HG03439 (cell line): ENCODE measurements at regions not wholly inside any gene's neighbourhood (a gene's known extent, or its start where the extent isn't known, plus 50 kb on each side); places are given as distances from the start of the nearest gene placed in this dataset.
"Not testable (repeated sequence)": the region's sequence is repeated elsewhere in the genome, so short reads cannot be mapped to it uniquely, and the experiment has no call there.

Experiments used
- ATAC-seq: cut with Tn5 transposase; IDR thresholded peaks from one replicate; pipeline ENCODE4 v1.9.1; 2021; ENCODE audit warnings: mild to moderate bottlenecking, moderate library complexity; ENCODE audit not compliant: unreplicated experiment

DNA sequence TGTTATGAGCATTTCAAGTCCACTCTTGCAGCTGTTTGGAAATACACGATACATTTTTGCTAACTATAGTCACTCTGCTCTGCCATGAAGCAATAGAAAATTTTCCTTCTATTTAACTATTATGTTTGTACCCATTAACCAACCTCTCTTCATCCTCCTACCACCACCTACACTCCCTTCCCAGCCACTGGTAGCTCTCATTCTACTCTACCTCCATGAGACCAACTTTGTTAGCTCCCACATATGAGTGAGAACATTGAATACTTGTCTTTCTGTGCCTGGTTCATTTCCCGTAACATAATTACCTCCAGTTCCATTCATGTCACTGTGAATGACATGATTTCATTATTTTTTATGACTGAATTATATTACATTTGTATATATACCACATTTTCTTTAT, 505.9 kb upstream of the CCNG1 start:
- ATAC-seq = no peak

DNA sequence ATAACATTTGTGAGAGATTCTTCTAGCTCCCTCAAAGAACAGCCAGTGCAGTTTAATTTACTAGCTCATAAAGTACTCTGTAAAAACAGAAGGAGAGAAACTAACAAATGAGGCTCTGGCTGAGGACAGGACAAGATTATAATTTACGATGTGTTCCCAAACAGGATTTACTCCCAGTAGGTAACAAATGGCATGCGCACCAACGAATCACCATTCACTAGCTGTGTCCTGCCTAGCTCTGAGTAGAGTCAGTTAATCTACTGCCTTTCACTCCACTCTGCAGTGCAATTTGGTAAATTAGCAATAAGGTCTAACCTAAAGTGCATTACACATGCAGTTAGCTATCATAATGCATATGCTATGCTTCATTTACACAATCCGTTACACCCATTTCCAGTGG, 497.4 kb upstream of the CCNG1 start:
- no peak for ATAC-seq

DNA sequence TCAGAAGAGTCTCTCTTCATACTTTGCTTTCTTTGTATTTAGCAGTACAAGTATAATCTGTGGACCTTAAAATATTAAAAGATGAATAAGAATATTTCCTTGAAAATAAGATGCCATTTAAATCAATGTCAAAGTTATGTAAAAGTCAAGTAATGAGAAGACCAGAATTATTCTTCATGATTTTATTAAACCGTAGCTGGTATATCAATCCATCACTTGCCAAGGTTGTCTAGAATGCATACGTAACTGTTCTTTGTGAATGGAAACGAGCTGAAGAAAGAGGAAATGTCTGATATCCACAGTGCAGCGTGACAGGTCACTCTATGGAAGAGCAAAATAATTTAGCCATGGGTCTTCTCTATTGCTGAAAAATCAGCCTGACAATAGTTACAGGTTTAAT, 488.7 kb upstream of the CCNG1 start:
- ATAC-seq = no peak

DNA sequence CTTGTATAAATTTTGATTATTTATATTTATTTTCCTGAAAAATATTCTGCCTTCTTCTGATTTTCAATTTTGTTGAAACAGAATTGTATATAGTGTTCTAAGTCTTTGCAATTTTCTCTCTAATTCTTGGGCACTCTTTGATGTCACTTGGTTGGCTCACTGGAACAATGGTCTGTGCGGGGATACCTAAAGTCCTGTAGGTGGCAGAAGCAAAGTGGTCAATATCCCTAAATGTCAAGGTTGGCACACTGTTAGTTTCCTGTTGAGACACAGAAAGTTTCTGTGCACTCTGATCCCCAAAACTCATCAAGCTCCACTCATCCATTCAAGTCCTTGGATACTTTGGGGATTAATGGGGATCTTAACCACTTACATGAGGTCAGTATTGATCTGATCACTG, 480.8 kb upstream of the CCNG1 start:
- no peak for ATAC-seq

DNA sequence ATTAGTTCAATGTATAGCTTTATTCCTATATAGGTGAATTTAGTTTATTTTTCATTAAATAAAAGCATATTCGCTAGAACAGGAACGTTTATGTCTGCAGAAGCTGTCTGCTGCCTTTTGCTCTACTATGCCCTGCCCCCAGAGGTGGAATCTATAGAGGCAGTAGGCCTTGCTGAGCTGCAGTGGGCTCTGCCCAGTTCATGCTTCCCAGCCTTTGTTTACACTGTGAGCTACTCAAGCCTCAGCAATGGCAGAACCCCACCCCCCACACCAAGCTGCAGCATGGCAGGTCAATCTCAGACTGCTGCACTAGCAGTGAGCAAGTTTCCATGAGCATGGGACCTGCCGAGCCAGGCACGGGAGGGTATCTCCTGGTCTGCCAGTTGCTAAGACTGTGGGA, 473.3 kb upstream of the CCNG1 start:
- not testable (repeated sequence) for ATAC-seq

DNA sequence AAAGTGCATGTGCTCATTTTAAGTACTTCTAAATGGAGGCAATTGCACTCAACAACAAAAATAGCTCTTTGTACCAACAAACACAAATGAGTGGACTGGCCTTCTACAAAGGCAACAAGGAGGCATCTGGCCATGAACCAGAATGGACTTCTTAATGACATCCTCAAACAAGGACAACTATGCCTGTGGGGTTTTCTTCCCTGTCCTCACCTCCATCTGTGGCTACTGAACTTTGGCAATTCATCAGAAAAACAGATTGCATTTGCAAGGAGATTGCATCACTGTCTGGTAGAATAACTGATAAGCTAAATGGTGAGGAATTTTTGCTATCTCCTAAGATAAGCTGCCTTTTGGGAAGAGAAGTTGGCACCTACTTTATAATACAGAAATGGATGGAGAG, 447.3 kb upstream of the CCNG1 start:
- no peak for ATAC-seq

DNA sequence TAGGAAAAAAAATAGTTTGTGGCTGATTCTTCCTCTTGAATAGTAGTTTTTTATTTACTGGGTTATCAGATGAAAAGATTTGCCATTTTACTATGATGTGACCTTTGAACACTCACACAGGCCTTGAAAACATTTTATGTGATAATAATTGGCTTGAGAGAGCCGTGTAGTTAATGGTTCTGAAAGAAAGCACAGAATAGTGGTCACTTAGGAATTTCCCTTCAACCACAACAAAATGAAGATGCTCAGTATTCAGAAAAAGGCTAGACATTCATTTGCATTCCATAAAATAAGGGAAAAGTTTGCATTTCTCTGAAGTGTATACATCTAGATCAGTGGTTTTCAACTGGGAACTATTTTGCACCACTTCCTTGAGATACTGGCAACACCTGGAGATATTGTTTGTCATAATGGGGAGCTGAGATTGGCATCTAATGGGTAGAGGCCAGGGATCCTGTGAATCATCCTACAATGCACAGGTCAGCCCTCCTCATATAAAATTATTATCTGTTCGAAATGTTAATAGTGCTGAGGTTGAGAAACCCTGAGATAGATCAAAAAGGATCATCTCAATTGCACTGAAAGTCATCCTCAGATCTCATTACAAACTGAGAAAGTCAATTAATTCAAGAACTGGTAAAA, 446.4 kb upstream of the CCNG1 start:
- peak; percentile 84 for ATAC-seq

DNA sequence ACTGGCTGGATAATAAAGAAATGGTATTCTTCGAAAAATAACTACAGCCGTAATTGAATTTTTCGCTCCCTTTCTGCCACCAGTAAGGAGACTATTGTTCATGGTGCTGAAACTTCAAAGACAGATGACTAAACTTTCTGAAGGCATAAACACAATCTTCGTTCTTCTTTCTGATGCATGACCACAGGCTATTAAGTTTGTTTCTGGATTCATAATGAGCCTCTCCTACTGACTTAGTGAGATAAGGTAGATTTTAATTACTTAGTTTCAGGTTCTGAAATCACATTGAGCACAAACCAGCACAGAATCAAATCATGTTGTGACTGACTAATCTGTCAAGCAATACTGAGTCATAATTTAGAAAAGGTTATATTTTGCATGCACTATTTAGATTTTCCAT, 441.8 kb upstream of the CCNG1 start:
- ATAC-seq = no peak

DNA sequence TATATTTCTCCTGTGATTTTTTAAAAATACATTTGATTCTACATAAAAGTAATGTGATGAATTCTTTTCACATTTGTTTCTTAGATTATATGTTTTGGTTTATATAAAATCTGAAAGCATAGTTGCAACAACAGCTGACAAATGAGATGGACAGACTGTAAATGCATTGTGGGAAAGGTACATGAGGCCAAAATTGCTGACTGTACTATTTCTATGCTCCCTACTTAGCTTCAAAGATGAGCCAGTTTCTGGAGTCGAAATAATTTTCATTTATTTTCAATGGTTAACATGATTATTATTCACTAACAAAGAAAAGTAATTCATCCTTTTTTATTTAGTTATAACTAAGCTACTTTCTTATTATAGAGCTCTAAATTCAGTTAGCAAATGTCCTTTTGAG, 441.3 kb upstream of the CCNG1 start:
- ATAC-seq = no peak

DNA sequence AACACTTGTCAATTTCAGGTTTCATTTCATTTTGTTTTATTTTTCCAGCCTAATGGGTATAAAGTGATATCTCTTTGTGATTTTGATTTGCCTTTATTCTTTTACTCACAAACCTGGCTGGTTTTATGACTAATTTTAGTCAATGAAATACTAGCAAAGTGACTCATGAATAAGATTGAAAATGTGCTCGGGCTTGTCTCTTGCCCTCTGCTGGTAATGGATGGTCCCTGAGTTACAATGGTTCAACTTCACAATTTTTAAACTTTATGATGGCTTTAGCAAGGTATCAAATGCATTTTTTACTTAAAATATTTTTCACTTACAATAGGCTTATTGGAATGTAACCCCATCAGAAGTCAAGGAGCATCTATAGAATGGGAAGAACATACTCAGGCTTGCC, 431.4 kb upstream of the CCNG1 start:
- ATAC-seq = no peak

DNA sequence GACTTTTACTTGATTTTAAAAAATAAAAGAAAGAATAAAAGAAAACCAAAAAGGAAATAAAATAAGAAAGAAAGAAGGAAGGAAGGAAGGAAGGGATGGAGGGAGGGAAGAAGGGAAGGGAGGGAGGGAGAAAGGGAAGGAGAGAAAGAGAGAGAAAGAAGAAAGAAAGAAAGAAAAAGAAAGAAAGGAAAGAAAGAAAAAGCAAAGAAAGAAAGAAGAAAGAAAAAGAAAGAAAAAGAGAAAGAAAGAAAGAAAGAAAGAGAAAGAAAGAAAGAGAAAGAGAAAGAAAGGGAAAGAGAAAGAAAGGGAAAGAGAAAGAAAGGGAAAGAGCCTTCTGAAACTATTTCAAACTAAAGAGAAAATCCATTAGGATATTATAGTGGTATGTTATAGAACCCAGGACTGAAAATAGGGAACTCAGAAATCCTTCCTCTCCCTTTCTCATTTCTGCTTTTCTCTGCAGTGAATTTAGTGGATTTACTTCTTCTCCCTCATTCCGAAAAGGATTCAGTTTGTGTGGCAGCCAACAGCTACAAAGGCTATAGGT, 414.7 kb upstream of the CCNG1 start:
- no peak for ATAC-seq

DNA sequence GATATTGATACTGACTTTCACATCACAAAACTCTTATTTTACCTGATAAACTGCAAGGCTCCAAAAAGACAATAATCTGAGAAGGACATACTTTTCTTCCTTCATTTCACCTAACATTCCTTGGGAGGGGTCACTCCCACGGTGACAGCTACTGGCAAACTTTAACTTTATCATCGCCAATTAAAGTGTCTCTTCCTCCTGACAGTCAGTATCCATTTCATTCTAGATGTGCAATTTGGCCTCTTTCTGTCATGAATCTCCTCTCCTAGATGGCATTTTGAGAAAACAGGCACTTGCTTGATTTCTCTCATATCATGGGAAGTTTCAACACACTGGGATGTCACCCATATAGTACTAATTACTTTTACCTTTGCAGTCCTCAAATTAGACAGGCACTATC, 413.5 kb upstream of the CCNG1 start:
- no peak for ATAC-seq

DNA sequence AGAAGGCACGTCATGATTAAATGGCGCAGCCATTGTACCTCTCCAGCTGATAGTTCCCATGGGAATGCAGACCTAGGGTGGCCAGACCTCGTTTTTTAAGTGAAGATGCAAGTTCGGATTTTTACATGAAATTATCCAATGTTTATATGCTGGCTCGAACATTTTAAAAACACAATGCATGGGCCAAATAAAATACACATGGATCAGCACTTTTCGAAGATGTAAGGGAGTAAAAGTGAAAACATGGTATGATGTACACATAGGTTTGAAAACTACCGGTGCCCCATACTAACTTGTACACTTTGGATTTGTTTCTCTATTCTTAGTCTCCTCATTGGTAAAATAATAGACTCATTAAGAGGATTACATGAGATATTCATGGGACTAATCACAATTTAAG, 412.5 kb upstream of the CCNG1 start:
- ATAC-seq = no peak

DNA sequence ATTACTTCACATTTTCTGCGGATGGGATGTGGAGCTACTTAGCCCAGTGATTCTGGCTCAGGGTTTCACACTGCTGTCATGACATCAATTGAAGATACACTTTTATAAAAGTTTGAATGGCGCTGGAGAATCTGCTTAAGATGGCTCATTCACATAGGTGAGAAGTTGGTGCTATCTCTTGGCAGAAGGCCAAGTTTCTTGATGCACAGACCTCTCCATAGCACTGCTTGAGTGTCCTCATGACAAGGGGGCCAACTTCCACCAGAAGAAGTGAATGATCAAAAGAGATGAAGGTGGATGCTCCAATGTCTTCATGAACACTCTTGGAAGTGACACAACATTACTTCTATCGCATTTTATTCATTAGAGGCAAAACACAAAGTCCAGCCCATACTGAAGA, 403.7 kb upstream of the CCNG1 start:
- no peak for ATAC-seq

DNA sequence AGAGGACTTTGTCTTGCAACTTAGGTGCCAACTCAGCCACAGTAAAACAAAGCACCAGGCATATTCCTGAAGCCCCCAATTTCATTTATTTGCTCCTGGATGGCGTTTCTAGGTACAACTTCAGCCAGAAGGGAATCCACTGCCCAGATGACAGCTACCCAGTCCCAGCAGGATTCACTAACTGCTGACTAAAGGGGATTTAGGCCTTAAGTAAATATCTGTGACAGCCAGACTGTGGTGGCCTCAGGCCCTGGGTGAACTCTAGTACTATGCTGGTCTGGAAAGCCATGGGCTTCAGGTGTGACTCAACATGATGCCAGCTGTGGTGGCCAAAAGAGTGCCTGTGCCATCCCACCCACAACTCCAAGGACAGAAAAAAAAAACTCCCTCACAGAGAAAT, 396.1 kb upstream of the CCNG1 start:
- ATAC-seq = no peak

DNA sequence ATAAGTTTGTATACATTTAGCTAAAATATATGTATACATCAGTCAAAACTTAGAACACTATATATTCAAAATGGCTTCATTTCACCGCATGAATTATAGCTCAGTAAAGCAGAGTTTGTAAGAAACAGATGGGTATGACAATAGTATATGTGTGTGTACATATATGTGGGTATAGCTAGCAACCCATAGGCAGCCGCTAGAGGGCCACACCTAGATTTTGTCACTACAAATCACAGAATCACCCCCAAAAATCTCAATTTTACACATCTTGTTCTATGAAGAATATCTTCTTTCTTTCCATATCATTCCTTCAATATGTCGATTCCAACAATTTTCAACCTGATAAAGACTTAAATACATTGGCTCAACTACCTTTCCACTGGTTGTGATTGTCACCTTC, 357.8 kb upstream of the CCNG1 start:
- ATAC-seq = peak; percentile 71

DNA sequence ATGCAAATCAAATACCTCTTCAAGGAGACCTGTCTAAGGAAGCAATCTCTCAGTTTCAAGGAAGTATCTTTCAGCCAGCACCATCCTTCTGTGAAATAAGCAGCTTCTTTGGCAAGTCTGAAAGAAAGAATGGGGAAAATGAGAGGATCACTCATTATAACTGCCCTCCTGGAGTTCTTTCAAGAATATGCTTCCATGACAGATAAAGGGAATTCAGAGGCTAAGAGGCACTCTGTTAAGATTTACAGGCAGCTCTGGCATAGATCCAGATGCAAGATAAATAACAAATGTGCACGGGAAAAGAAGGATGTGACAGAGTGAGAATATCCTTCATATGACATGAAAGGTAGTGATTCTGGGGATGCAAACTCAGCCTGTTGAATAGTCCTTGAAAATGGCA, 348.2 kb upstream of the CCNG1 start:
- ATAC-seq = no peak

DNA sequence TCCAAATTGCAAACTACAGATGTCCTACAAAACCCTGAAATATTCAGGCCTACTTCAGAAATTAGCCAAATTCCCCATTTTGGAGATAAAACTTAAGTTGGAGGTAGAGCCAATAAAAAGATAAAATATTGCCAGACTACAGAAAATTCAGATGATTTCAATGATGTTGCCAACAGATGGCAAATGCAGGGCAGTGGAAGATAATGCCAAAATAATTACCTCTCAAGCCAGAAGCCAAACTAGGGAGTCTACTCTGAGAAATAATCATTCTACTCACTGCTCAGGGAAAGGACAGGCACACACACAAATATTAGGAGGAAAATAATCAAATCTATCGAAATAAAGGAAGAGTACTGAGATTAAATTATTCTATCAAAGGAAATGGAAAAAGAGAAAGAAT, 347.5 kb upstream of the CCNG1 start:
- ATAC-seq = no peak

DNA sequence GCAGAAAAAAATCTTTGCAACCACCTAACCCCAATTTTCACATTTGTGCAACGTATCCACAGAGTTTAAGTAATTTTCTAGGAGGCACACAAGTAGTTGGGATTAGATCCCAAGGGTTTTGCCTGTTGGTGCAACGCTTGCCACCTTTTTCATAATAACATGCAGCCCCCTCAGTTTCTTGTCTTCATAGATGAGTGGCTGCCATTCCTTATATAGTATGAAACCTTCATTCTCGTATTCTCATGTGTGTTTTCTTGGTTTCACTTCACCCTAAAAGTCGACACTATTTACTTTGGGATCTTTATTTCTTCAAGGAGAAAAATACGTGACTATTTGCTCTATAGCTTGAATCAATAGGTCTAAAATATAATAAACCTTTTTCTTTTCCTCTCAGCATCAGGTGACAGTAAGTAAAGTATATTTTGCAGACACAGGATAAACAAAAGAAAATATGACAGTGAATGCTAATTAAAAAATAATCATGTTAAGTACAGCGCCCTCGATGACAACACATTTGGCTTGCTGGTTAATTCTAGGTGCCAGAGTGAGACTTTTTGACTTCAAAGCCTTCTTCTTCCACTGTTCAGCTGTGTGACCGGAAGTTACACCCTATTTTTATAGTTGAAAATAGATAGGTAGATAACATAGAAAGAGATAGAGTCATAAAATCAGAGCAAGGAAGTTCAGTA, 342.8 kb upstream of the CCNG1 start:
- ATAC-seq = peak; percentile 94

DNA sequence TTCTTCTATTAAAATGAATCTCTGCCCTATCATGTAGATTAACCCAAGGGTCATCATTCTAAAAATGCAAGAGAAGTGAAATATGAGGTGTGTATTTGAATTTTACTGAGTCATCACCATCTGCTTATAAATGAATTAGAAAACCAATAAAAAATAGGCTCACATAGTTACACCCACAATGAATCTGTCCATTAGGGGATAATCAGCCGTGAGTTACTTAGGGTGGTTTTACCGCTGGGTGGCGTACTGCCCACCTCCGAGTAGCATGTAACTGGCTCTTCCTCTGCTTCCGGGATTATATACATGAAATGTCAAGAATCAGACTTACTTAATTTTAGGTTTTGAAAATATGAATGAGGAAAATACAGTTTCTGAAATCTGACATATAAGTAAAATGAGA, 332.9 kb upstream of the CCNG1 start:
- ATAC-seq = no peak

DNA sequence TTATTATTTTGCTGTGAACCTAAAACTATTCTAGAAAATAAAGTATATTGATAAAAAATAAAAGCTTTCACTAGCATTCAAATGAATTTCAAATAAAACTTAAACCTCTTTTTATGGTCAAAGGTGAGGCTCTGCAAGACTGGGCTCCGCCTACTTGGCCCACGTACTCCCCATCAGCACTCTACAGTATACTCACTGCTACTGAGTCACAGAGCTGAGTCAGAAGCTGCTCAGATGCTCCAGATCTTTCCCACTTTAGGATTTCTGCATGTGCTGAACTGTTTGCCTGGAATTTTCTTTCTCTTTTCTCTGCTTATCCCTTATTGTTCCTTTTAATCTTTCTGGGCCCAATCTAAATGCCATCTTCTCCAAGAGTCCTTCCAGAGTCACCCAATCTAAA, 331.9 kb upstream of the CCNG1 start:
- ATAC-seq = no peak

DNA sequence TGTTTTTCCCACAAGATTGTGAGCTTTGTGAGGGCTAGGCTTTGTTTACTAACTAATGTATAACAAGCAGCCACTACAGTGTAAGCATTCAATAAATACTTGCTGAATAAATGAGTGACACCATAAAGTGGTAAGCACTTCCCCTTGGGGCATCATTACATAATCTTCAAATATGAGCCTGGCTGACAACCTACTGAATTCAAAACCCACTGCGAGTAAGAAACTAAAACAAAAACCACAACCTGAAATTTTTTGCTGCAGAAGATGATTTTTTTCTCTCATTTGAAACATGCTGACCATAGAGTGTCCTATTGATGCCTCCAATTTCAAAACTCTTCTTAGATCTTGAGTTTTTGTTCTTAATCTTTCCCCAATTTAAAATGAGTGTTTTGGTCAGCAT, 331.3 kb upstream of the CCNG1 start:
- ATAC-seq = peak; percentile 75

DNA sequence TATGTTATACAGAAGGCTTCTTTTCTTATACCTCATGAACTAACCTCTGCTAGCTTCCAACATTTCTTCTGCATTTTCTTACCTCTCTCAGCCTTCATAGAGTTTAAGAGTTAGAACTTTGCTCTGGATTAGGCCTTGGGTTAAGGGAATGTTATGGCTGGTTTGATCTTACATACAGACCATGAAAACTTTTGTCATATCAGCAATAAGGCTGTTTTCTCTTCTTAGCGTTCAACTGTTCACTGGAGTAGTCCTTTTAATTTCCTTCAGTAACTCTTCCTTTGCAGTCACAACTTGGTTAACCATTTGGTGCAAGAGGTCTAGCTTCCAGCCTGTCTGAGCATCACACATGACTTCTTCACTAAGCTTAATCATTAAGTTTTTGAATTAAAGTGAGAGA, 329.0 kb upstream of the CCNG1 start:
- no peak for ATAC-seq
